ENCODE measurements at regions not wholly inside any gene's neighbourhood (a gene's known extent, or its start where the extent isn't known, plus 50 kb on each side); places are given as distances from the start of the nearest gene placed in this dataset.

GRCh38 chr22:47282851-47283250 is 520.4 kb downstream of the TBC1D22A start:
- no peak for TF ChIP-seq CTCF (IDR thresholded peaks at IDR 0.05)
- 76 to 88% (median 78%) methylated on average over 4 to 8 of the region's 8 CpGs for WGBS, 5 donors
- H3K27me3 ChIP-seq = peaks cover 0 to 74% (median 0%) of the 10 kb centered on the region in 3 donors
- H3K27ac ChIP-seq = no peak overlapping the region
- intact Hi-C loops (cut with DNase I; ENCODE audit: low total_unique reads) = no loop called here
- H3K4me1 ChIP-seq = no peaks in the 10 kb centered on the region
- DNase-seq = no peak
- no peak overlapping the region for H3K4me3 ChIP-seq
- H3K9me3 ChIP-seq = no peaks in the 10 kb centered on the region
- no peaks in the 10 kb centered on the region for H3K36me3 ChIP-seq

GRCh38 chr22:47282366-47282765 is 519.9 kb downstream of the TBC1D22A start:
- no peak overlapping the region for H3K4me3 ChIP-seq

GRCh38 chr22:47281126-47282106 is 519.0 kb downstream of the TBC1D22A start:
- Histone ChIP-seq H3K27ac (no peak overlapping the region), H3K36me3 (no peaks in the 10 kb centered on the region), H3K4me1 (no peaks in the 10 kb centered on the region), H3K9me3 (no peaks in the 10 kb centered on the region), H3K27me3 (peaks cover 0 to 80% (median 6%) of the 10 kb centered on the region in 3 donors), H3K4me3 (no peak overlapping the region)
- TF ChIP-seq POLR2AphosphoS5 (IDR thresholded peaks at IDR 0.05) = no peak
- TF ChIP-seq EP300 (IDR thresholded peaks at IDR 0.05) = no peak
- TF ChIP-seq POLR2A (IDR thresholded peaks at IDR 0.05) = no peak
- TF ChIP-seq CTCF (IDR thresholded peaks at IDR 0.05) = no peak
- intact Hi-C loops (cut with DNase I; ENCODE audit: low total_unique reads) = no loop called here
- WGBS, 5 donors = 72 to 83% (median 76%) methylated on average over 20 of the region's 20 CpGs
- peak in 1 of 2 donors; percentile 25 for DNase-seq

More at GRCh38 chr22:47282366-47282765, 519.9 kb downstream of the TBC1D22A start:
- Histone ChIP-seq H3K27ac (no peak overlapping the region), H3K9me3 (no peaks in the 10 kb centered on the region), H3K4me1 (no peaks in the 10 kb centered on the region), H3K36me3 (no peaks in the 10 kb centered on the region), H3K27me3 (peaks cover 0 to 78% (median 0%) of the 10 kb centered on the region in 3 donors)
- TF ChIP-seq POLR2A (IDR thresholded peaks at IDR 0.05) (no peak), POLR2AphosphoS5 (IDR thresholded peaks at IDR 0.05) (no peak), EP300 (IDR thresholded peaks at IDR 0.05) (no peak), CTCF (IDR thresholded peaks at IDR 0.05) (no peak)
- 69 to 89% (median 85%) methylated on average over 3 to 10 of the region's 10 CpGs for WGBS, 5 donors
- no peak for DNase-seq
- intact Hi-C loops (cut with DNase I; ENCODE audit: low total_unique reads) = no loop called here

- Histone ChIP-seq H3K9me3 (no peaks in the 10 kb centered on the region), H3K27me3 (peaks cover 0 to 85% (median 6%) of the 10 kb centered on the region in 3 donors), H3K4me1 (no peaks in the 10 kb centered on the region), H3K36me3 (no peaks in the 10 kb centered on the region), H3K27ac (no peak overlapping the region), H3K4me3 (no peak overlapping the region)
- WGBS, 5 donors = 69 to 82% (median 79%) methylated on average over 6 of the region's 6 CpGs
- no peak for DNase-seq
- TF ChIP-seq EP300 (IDR thresholded peaks at IDR 0.05) = no peak
- no peak for TF ChIP-seq POLR2A (IDR thresholded peaks at IDR 0.05)
- no peak for TF ChIP-seq CTCF (IDR thresholded peaks at IDR 0.05)
- TF ChIP-seq POLR2AphosphoS5 (IDR thresholded peaks at IDR 0.05) = no peak
- intact Hi-C loops (cut with DNase I; ENCODE audit: low total_unique reads) = no loop called here
Measured at GRCh38 chr22:47280301-47280700, 517.9 kb downstream of the TBC1D22A start.
